RWPE2 (cell line): ENCODE measurements at regions not wholly inside any gene's neighbourhood (a gene's known extent, or its start where the extent isn't known, plus 50 kb on each side); places are given as distances from the start of the nearest gene placed in this dataset.

Experiments
- ATAC-seq: fragments of 200-7000 bp; cut with Tn5 transposase; 3 replicates; pipeline ENCODE4 v1.9.1; 2021; ENCODE audit warnings: low read depth
- DNase-seq: peaks from one replicate; pipeline ENCODE4 v3.0.0-alpha.2; 2020; ENCODE audit warnings: low spot score
- H3K27ac ChIP-seq: fragments of 450-650 bp; 2 replicates; pipeline ENCODE4 v1.5.1; 2017; ENCODE audit warnings: mild to moderate bottlenecking; ENCODE audit not compliant: poor library complexity, severe bottlenecking
- H3K27me3 ChIP-seq: fragments of 250-450 bp; sonication (Bioruptor Pico); 2 replicates; pipeline ENCODE4 v1.5.1; 2021; ENCODE audit warnings: mild to moderate bottlenecking, moderate library complexity; ENCODE audit not compliant: insufficient read depth, poor library complexity, severe bottlenecking
- H3K36me3 ChIP-seq: fragments of 250-450 bp; sonication (Bioruptor Pico); 2 replicates; pipeline ENCODE4 v1.5.1; 2020; ENCODE audit warnings: low read depth, mild to moderate bottlenecking, moderate library complexity
- H3K4me1 ChIP-seq: fragments of 250-450 bp; sonication (Bioruptor Pico); 2 replicates; pipeline ENCODE4 v1.5.1; 2021; ENCODE audit warnings: mild to moderate bottlenecking, moderate library complexity; ENCODE audit not compliant: insufficient read depth, poor library complexity, severe bottlenecking
- H3K4me3 ChIP-seq: fragments of 250-450 bp; sonication (Bioruptor Pico); 2 replicates; pipeline ENCODE4 v1.5.1; 2021; ENCODE audit warnings: mild to moderate bottlenecking, moderate library complexity; ENCODE audit not compliant: severe bottlenecking
- H3K9me3 ChIP-seq: fragments of 250-450 bp; sonication (Bioruptor Pico); 2 replicates; pipeline ENCODE4 v1.5.1; 2021; ENCODE audit warnings: mild to moderate bottlenecking, moderate library complexity; ENCODE audit not compliant: severe bottlenecking
- TF ChIP-seq, protein P1 (sequence below): fragments of 450-650 bp; IDR thresholded peaks from one replicate; pipeline ENCODE4 v1.5.1; 2017; ENCODE audit warnings: mild to moderate bottlenecking, moderate library complexity; ENCODE audit not compliant: poor library complexity, severe bottlenecking

DNA sequence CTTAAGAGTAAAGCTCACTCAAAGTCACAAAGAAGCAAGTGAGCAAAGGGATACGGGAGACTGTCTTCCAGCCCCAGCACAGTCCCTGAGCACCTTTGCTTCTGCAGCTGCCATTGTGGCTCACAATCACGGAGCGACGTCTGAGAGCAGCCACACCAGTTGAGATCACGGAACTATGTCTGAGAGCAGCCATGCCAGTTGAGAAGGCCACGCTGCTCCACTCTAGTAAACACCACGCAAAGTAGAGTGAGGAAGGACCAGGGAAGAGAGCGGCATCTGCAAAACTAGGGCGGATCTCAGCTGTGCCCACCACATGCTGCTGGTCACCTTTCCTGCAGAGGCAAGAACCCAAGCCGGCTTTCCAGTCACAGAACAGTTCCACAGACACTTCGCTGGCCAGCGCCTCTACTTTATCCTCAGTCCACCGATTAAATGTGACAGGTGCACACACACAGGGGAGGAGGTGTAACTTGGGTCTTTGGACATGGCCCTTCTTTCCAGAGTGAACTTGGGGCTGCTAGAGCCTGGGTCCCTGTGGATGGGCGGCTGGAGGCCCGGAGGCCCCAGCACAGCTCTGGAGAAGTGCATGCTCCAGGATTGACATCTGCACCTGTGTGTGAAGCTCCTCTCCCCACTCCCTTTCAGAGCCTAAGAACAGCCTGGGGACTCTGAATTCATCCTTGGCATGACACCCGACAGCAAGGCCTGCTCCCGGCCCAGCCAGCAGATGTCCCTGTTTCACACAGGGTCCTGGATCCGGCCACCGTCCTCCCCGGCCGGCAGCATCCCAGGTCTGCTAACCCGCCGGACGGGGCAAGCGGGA lies 324.9 kb upstream of the IRX4 start:
- no peaks in the 10 kb centered on the region for H3K36me3 ChIP-seq
- TF ChIP-seq, protein P1, sequence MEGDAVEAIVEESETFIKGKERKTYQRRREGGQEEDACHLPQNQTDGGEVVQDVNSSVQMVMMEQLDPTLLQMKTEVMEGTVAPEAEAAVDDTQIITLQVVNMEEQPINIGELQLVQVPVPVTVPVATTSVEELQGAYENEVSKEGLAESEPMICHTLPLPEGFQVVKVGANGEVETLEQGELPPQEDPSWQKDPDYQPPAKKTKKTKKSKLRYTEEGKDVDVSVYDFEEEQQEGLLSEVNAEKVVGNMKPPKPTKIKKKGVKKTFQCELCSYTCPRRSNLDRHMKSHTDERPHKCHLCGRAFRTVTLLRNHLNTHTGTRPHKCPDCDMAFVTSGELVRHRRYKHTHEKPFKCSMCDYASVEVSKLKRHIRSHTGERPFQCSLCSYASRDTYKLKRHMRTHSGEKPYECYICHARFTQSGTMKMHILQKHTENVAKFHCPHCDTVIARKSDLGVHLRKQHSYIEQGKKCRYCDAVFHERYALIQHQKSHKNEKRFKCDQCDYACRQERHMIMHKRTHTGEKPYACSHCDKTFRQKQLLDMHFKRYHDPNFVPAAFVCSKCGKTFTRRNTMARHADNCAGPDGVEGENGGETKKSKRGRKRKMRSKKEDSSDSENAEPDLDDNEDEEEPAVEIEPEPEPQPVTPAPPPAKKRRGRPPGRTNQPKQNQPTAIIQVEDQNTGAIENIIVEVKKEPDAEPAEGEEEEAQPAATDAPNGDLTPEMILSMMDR: peak; percentile 65
- no peak for DNase-seq
- H3K4me1 ChIP-seq: no peaks in the 10 kb centered on the region
- ATAC-seq: peak; percentile 80
- H3K27me3 ChIP-seq: peaks cover 5% of the 10 kb centered on the region
- H3K27ac ChIP-seq: no peak overlapping the region
- no peaks in the 10 kb centered on the region for H3K9me3 ChIP-seq
- no peak overlapping the region for H3K4me3 ChIP-seq

GRCh38 chr5:2207109-2207399 lies 324.3 kb upstream of the IRX4 start:
- Histone ChIP-seq H3K9me3 (no peaks in the 10 kb centered on the region), H3K36me3 (no peaks in the 10 kb centered on the region), H3K4me3 (no peak overlapping the region), H3K27me3 (peaks cover 5% of the 10 kb centered on the region), H3K4me1 (no peaks in the 10 kb centered on the region), H3K27ac (no peak overlapping the region)
- DNase-seq (no peak), ATAC-seq (no peak)
- TF ChIP-seq, protein P1: no peak

DNA sequence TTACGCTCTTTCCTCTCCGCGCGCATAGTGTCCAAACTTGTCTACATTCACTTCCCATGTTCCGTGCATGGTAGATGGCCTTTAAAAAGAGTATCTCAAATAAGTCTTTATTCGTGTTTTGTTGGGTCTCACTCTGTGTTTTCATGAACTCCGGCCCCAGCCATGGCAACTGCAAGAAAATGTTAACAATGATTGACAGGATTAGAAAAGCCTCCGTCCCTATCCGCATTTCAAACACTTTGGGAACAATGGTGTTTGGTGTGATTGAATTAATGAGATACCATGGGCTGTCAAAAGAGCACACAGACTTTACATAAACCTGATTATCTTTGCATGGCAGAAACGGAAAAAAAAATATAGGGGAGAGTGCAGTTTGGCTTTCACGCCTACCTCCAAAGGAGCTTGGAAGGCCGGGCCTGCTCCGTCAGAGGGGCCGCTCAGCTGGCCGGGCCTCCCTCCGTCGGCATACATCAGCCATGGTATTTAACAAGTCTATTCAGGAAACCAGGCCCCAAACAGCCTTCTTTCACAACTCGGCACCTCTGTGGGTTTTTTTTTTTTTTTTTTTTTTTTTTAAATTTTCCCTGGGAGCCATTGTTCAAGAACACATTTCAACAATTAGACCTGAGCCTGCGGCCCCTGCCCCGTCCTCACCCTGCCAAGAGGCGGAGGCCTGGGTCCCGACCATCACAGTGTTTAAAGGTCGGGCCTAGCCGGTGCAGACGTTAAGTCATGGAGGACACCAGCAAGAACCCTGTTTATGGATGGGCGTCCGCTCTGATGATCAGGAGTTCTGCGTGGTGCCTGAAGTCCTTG lies 323.8 kb upstream of the IRX4 start:
- ATAC-seq (no peak), DNase-seq (no peak)
- no peaks in the 10 kb centered on the region for H3K36me3 ChIP-seq
- TF ChIP-seq, protein P1: no peak
- H3K9me3 ChIP-seq: no peaks in the 10 kb centered on the region
- no peaks in the 10 kb centered on the region for H3K4me1 ChIP-seq
- no peak overlapping the region for H3K4me3 ChIP-seq
- H3K27ac ChIP-seq: no peak overlapping the region
- H3K27me3 ChIP-seq: no peaks in the 10 kb centered on the region

GRCh38 chr5:2205596-2206226 lies 323.0 kb upstream of the IRX4 start:
- Histone ChIP-seq H3K27ac (no peak overlapping the region), H3K9me3 (peaks cover 3% of the 10 kb centered on the region), H3K4me1 (no peaks in the 10 kb centered on the region), H3K4me3 (no peak overlapping the region), H3K36me3 (no peaks in the 10 kb centered on the region), H3K27me3 (peaks cover 4% of the 10 kb centered on the region)
- TF ChIP-seq, protein P1: no peak
- DNase-seq: no peak
- no peak for ATAC-seq
